CD14-positive monocyte (primary cell): ENCODE measurements at regions not wholly inside any gene's neighbourhood (a gene's known extent, or its start where the extent isn't known, plus 50 kb on each side); places are given as distances from the start of the nearest gene placed in this dataset.

Experiments used
- DNase-seq, 3 donors: peaks; one replicate each; pipeline ENCODE4 v3.0.0-alpha.2; 2011 to 2022
- H2AFZ ChIP-seq: 2 replicates; pipeline ENCODE4 v1.6.0; 2012; ENCODE audit warnings: mild to moderate bottlenecking, low read depth, low read length, inconsistent platforms; ENCODE audit not compliant: insufficient read depth, poor library complexity, severe bottlenecking
- H3K27ac ChIP-seq, 2 donors: 1 replicate in 1 of 2; 2 replicates in 1 of 2; pipeline ENCODE4 v1.5.1; 2012 to 2013; ENCODE audit warnings: low read length in 2 of 2, control low read depth in 1 of 2, inconsistent platforms in 1 of 2, low read depth in 1 of 2, mild to moderate bottlenecking in 1 of 2
- H3K27me3 ChIP-seq, 2 donors: one replicate each; pipeline versions ENCODE4 v1.6.0 to v1.6.1; 2011 to 2013; ENCODE audit warnings: low read length in 2 of 2; ENCODE audit not compliant: control insufficient read depth in 2 of 2, insufficient read depth in 2 of 2
- H3K36me3 ChIP-seq, 2 donors: replicated peaks in 1 of 2; 1 replicate in 1 of 2; 2 replicates in 1 of 2; pipeline versions ENCODE4 v1.5.1 to v1.6.1; 2012 to 2013; ENCODE audit warnings: low read length in 2 of 2, control low read depth in 1 of 2, inconsistent platforms in 1 of 2, mild to moderate bottlenecking in 1 of 2; ENCODE audit not compliant: insufficient read depth in 2 of 2, control insufficient read depth in 1 of 2
- H3K4me1 ChIP-seq, 2 donors: 1 replicate in 1 of 2; 2 replicates in 1 of 2; pipeline versions ENCODE4 v1.5.1 to v1.6.1; 2012 to 2013; ENCODE audit warnings: low read length in 2 of 2, control low read depth in 1 of 2, inconsistent platforms in 1 of 2, mild to moderate bottlenecking in 1 of 2, moderate library complexity in 1 of 2; ENCODE audit not compliant: insufficient read depth in 2 of 2, control insufficient read depth in 1 of 2
- H3K4me2 ChIP-seq: replicated peaks from 2 replicates; pipeline ENCODE3; 2012; ENCODE audit warnings: low read length, moderate library complexity, mild to moderate bottlenecking; ENCODE audit not compliant: poor library complexity, severe bottlenecking; ENCODE audit errors: extremely low read depth
- H3K4me3 ChIP-seq, 3 experiments: fragments of 200-600 bp in 1 of 3; sonication (generic) in 1 of 3; replicated peaks in 1 of 3; 1 replicate in 2 of 3; 2 replicates in 1 of 3; pipeline ENCODE4 v1.5.1; 2011 to 2013; ENCODE audit warnings: low read length in 3 of 3, mild to moderate bottlenecking in 3 of 3, control low read depth in 2 of 3, low read depth in 2 of 3, inconsistent platforms in 1 of 3, moderate library complexity in 1 of 3
- H3K79me2 ChIP-seq: 2 replicates; pipeline ENCODE4 v1.6.0; 2012; ENCODE audit warnings: mild to moderate bottlenecking, control low read depth, inconsistent platforms, low read length, moderate library complexity; ENCODE audit not compliant: insufficient read depth
- H3K9ac ChIP-seq: 2 replicates; pipeline ENCODE4 v1.6.0; 2017; ENCODE audit warnings: low read length, mild to moderate bottlenecking; ENCODE audit not compliant: insufficient read depth, poor library complexity, severe bottlenecking
- H3K9me3 ChIP-seq, 2 donors: replicated peaks in 1 of 2; 1 replicate in 1 of 2; 2 replicates in 1 of 2; pipeline versions ENCODE4 v1.5.1 to v1.6.1; 2012 to 2013; ENCODE audit warnings: low read length in 2 of 2, control low read depth in 1 of 2; ENCODE audit not compliant: control insufficient read depth in 1 of 2, insufficient read depth in 1 of 2
- H4K20me1 ChIP-seq: 2 replicates; pipeline ENCODE4 v1.6.0; 2012; ENCODE audit warnings: mild to moderate bottlenecking, low read length, control low read depth, moderate library complexity; ENCODE audit not compliant: insufficient read depth
- H3K27ac Mint-ChIP-seq, 7 donors: one replicate each; pipeline ENCODE4 v1.8.0; 2020; ENCODE audit warnings: mild to moderate bottlenecking in 7 of 7, mixed read lengths in 7 of 7, moderate library complexity in 6 of 7, inconsistent platforms in 2 of 7
- H3K27me3 Mint-ChIP-seq, 3 donors: one replicate each; pipeline ENCODE4 v1.8.0; 2021 to 2022; ENCODE audit warnings: low read depth in 3 of 3, mild to moderate bottlenecking in 3 of 3, mixed read lengths in 3 of 3, moderate library complexity in 3 of 3, inconsistent platforms in 1 of 3
- H3K36me3 Mint-ChIP-seq, 2 donors: one replicate each; pipeline ENCODE4 v1.8.0; 2020; ENCODE audit warnings: mixed read lengths in 2 of 2, inconsistent platforms in 1 of 2, mild to moderate bottlenecking in 1 of 2
- H3K4me1 Mint-ChIP-seq: one replicate; pipeline ENCODE4 v1.8.0; 2020; ENCODE audit warnings: mild to moderate bottlenecking, mixed read lengths
- H3K4me3 Mint-ChIP-seq, 2 donors: one replicate each; pipeline ENCODE4 v1.8.0; 2020; ENCODE audit warnings: mild to moderate bottlenecking in 2 of 2, mixed read lengths in 2 of 2, moderate library complexity in 1 of 2
- H3K9me3 Mint-ChIP-seq, 7 donors: one replicate each; pipeline ENCODE4 v1.8.0; 2020 to 2022; ENCODE audit warnings: mixed read lengths in 7 of 7, mild to moderate bottlenecking in 6 of 7, moderate library complexity in 6 of 7, inconsistent platforms in 2 of 7
- CTCF ChIP-seq: fragments of 200-600 bp; IDR thresholded peaks from one replicate; pipeline ENCODE4 v1.8.0; 2022; ENCODE audit warnings: antibody characterized with exemption, mild to moderate bottlenecking
- WGBS: methylation state at CpG from one replicate; pipeline ENCODE4 v1.1.5; 2013; ENCODE audit warnings: missing lambda C conversion rate; ENCODE audit not compliant: insufficient coverage; 5-methylcytosine and 5-hydroxymethylcytosine counted together
- intact Hi-C, 2 donors: fragments of 100-400 bp; cut with micrococcal nuclease; formaldehyde crosslinking; loops; one replicate each; pipeline versions ENCODE4 v1.15.0 to v1.15.1; 2023

GRCh38 chr2:220318508-220318907, 691.1 kb downstream of the SLC4A3 start:
- no peak overlapping the region for H3K9ac ChIP-seq
- no peak overlapping the region for H3K4me3 ChIP-seq
- no peak overlapping the region for H3K4me2 ChIP-seq
- Mint-ChIP-seq H3K4me1 (no peaks in the 10 kb centered on the region), H3K36me3 (no peaks in the 10 kb centered on the region), H3K27me3 (peaks cover 0 to under 1% (median 0%) of the 10 kb centered on the region in 3 donors), H3K4me3 (no peak overlapping the region), H3K27ac (no peak overlapping the region), H3K9me3 (peaks cover 0 to 12% (median 7%) of the 10 kb centered on the region in 7 donors)
- H3K9me3 ChIP-seq, result peaks cover 10 to 16% of the 10 kb centered on the region in 2 donors
- H3K4me1 ChIP-seq, result no peaks in the 10 kb centered on the region
- H3K27ac ChIP-seq, result no peak overlapping the region
- no peak for DNase-seq
- intact Hi-C loops, result no loop called here
- no peak overlapping the region for H2AFZ ChIP-seq
- WGBS, result no CpG with 5 or more reads among the region's 1 CpG
- no peaks in the 10 kb centered on the region for H3K27me3 ChIP-seq
- no peaks in the 10 kb centered on the region for H4K20me1 ChIP-seq
- TF ChIP-seq CTCF, result no peak
- H3K79me2 ChIP-seq, result no peaks in the 10 kb centered on the region
- no peaks in the 10 kb centered on the region for H3K36me3 ChIP-seq

- H3K4me3 Mint-ChIP-seq, result no peak overlapping the region
- Histone ChIP-seq H3K4me1 (no peaks in the 10 kb centered on the region), H2AFZ (no peak overlapping the region)
Measured at GRCh38 chr2:220320326-220320725, 692.9 kb downstream of the SLC4A3 start.

More at GRCh38 chr2:220320326-220320725, 692.9 kb downstream of the SLC4A3 start:
- no peaks in the 10 kb centered on the region for H3K36me3 ChIP-seq
- Mint-ChIP-seq H3K9me3 (peaks cover 0 to 10% (median 3%) of the 10 kb centered on the region in 7 donors), H3K36me3 (no peaks in the 10 kb centered on the region), H3K27ac (no peak overlapping the region), H3K27me3 (no peaks in the 10 kb centered on the region), H3K4me1 (no peaks in the 10 kb centered on the region)
- no peaks in the 10 kb centered on the region for H3K79me2 ChIP-seq
- intact Hi-C loops, result no loop called here
- no peak overlapping the region for H3K4me2 ChIP-seq
- DNase-seq, result no peak
- H3K4me3 ChIP-seq, result no peak overlapping the region
- 100% methylated on average over 1 of the region's 2 CpGs for WGBS
- H3K27ac ChIP-seq, result no peak overlapping the region
- no peak overlapping the region for H3K9ac ChIP-seq
- no peak for TF ChIP-seq CTCF
- no peaks in the 10 kb centered on the region for H3K27me3 ChIP-seq
- H4K20me1 ChIP-seq, result no peaks in the 10 kb centered on the region
- peaks cover 10 to 12% of the 10 kb centered on the region in 2 donors for H3K9me3 ChIP-seq
